Ovary (tissue), 3 donors: ENCODE measurements at regions not wholly inside any gene's neighbourhood (a gene's known extent, or its start where the extent isn't known, plus 50 kb on each side); places are given as distances from the start of the nearest gene placed in this dataset.

ENCODE experiments used
- EP300 ChIP-seq: sonication (generic); formaldehyde crosslinking; IDR thresholded peaks from one replicate; pipeline ENCODE4 v1.6.1; 2017; ENCODE audit warnings: antibody characterized with exemption
- POLR2A ChIP-seq: fragments of 450-650 bp; IDR thresholded peaks from one replicate; pipeline ENCODE4 v1.6.1; 2017; ENCODE audit warnings: antibody characterized with exemption, mild to moderate bottlenecking, moderate library complexity
- TF ChIP-seq, protein P1 (sequence below), 3 donors: fragments of 450-650 bp in 2 of 3; fragments of 200-600 bp in 1 of 3; IDR thresholded peaks; one replicate each; pipeline versions ENCODE4 v1.5.1 to v1.8.0; 2016 to 2022; ENCODE audit warnings: antibody characterized with exemption in 3 of 3, mild to moderate bottlenecking in 1 of 3
- donor health status: DM: no; HTN: no; CAD: no.

DNA sequence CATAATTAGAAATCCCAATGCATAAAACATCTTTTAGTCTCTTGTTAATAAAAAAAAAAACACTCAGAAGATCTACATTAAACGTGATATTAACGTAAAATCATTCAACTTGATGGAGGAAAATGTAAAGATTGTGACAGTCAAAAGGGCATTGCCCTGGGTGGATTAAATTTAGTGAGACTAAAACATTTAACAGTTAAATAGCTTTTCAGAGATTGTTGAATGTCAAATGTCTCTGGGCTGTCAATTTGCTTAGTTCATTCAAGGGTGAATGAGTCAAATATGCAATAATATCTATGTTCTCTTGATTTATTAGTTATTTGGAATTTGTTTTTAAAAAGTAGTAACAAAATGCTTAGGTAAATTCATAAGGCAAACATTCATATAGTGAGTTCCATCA is 836.6 kb upstream of the PCDH10 start:
- TF ChIP-seq POLR2A (no peak), EP300 (no peak)
- TF ChIP-seq, protein P1, sequence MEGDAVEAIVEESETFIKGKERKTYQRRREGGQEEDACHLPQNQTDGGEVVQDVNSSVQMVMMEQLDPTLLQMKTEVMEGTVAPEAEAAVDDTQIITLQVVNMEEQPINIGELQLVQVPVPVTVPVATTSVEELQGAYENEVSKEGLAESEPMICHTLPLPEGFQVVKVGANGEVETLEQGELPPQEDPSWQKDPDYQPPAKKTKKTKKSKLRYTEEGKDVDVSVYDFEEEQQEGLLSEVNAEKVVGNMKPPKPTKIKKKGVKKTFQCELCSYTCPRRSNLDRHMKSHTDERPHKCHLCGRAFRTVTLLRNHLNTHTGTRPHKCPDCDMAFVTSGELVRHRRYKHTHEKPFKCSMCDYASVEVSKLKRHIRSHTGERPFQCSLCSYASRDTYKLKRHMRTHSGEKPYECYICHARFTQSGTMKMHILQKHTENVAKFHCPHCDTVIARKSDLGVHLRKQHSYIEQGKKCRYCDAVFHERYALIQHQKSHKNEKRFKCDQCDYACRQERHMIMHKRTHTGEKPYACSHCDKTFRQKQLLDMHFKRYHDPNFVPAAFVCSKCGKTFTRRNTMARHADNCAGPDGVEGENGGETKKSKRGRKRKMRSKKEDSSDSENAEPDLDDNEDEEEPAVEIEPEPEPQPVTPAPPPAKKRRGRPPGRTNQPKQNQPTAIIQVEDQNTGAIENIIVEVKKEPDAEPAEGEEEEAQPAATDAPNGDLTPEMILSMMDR (IDR thresholded peaks at IDR 0.05): no peak
